GM23248 (cell line): ENCODE measurements at regions not wholly inside any gene's neighbourhood (a gene's known extent, or its start where the extent isn't known, plus 50 kb on each side); places are given as distances from the start of the nearest gene placed in this dataset.

Experiments
- EZH2 ChIP-seq: fragments of 200-600 bp; sonication (generic); IDR thresholded peaks from 2 replicates; pipeline ENCODE4 v1.6.1; 2018; ENCODE audit warnings: antibody characterized with exemption, mild to moderate bottlenecking; ENCODE audit not compliant: insufficient read depth, poor library complexity, severe bottlenecking
- EZH2phosphoT487 ChIP-seq: fragments of 200-600 bp; sonication (generic); IDR thresholded peaks from 2 replicates; pipeline ENCODE4 v1.6.1; 2018; ENCODE audit warnings: antibody characterized with exemption, moderate library complexity, mild to moderate bottlenecking, low read depth; ENCODE audit not compliant: insufficient read depth

- no peak for TF ChIP-seq EZH2
- TF ChIP-seq EZH2phosphoT487, result no peak
Observed at GRCh38 chr9:7454624-7455023, 345.0 kb downstream of the DMAC1 start.
